ENCODE measurements at regions not wholly inside any gene's neighbourhood (a gene's known extent, or its start where the extent isn't known, plus 50 kb on each side); places are given as distances from the start of the nearest gene placed in this dataset.

DNA sequence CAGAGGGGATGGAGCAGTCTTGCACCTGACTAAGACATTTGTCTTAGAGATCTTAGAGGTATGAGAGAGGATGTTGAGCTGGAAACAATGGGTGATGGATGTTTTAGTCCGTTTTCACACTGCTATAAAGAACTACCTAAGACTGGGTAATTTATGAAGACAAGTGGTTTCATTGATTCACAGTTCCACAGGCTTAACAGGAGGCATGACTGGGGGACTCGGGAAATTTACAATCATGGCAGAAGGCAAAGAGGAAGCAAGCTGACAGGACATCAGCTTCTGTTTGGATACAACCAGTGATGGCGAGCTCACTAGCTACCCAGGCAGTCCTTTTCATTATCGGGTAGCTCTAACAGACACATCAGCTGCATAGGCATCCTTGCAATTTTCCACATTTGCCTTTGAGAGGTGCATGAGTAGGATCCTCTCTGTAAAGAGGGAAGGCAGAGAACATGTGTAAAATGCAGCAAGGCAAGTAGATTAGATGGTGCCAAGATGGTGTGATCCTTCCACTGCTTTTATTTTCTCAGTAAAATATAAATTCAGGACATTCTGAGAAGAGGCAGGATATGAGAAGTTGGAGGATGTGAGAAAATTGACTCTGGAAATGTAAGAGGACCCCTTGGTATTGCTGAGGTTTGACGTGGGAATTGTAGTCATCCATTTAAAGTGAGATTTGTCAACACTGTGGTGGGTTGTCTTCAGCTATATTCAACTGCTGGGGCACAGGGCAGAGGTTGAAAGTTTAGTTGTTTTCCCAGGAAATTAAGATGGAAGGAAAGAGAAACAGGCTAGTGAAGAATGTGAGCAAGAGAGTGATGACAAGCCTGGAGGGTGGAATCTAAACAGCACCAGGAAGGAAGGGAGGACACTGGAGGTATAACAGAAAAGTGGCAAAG lies 1140.0 kb upstream of the AUTS2 start:
- H3K27ac ChIP-seq (ENCODE audit: low read depth, low read length), result no peak overlapping the region
- H3K23ac ChIP-seq (ENCODE audit: insufficient read length), result no peak overlapping the region
- H4K20me1 ChIP-seq (replicated peaks in 1 of 2; ENCODE audit: control insufficient read depth in 1 of 2, insufficient read depth in 2 of 2, low read length in 2 of 2), result no peaks in the 10 kb centered on the region
- H3K4me2 ChIP-seq (ENCODE audit: insufficient read depth in 1 of 2, low read depth in 2 of 2, low read length in 2 of 2), result no peak overlapping the region
- no peak overlapping the region for H2BK5ac ChIP-seq (ENCODE audit: low read depth, low read length)
- H3K36me3 ChIP-seq (ENCODE audit: control insufficient read depth in 2 of 4, insufficient read depth in 4 of 4, low read length in 3 of 4), result no peaks in the 10 kb centered on the region
- FAIRE-seq (no peak), DNase-seq (ENCODE audit: low read depth in 1 of 2, low spot score in 2 of 2) (no peak)
- ChIA-PET POLR2A (ENCODE audit: partially characterized antibody) (interaction anchor here (1.0 kb wide), 1 partner anchor 13 kb away, joined by 3 read pairs; no protein-coding TSS in a partner anchor), CTCF (ENCODE audit: partially characterized antibody) (interaction anchor here (0.7 to 1.1 kb wide), 2 partner anchors 28 to 349 kb away, joined by 3 read pairs; no protein-coding TSS in a partner anchor)
- H2BK20ac ChIP-seq (ENCODE audit: low read length), result no peak overlapping the region
- H3K27me3 ChIP-seq (replicated peaks in 1 of 4; ENCODE audit: control insufficient read depth in 3 of 4, extremely low read depth in 1 of 4, insufficient read depth in 3 of 4, low read length in 3 of 4), result no peaks in the 10 kb centered on the region
- no peak overlapping the region for H3K56ac ChIP-seq (replicated peaks; ENCODE audit: insufficient read length, low read depth, low read length)
- no peak overlapping the region for H2AFZ ChIP-seq (ENCODE audit: low read length)
- no peaks in the 10 kb centered on the region; the same call in 1 of the 2 replicates for H3K79me1 ChIP-seq (ENCODE audit: low read depth, low read length)
- H3K23me2 ChIP-seq (ENCODE audit: low read depth, low read length), result peaks cover 2% of the 10 kb centered on the region; the same call in 1 of the 2 replicates
- H3K9me3 ChIP-seq (ENCODE audit: insufficient read depth in 2 of 2, low read depth in 1 of 2, low read length in 1 of 2), result no peaks in the 10 kb centered on the region
- no peak overlapping the region for H3K4ac ChIP-seq (replicated peaks; ENCODE audit: insufficient read length, low read depth, low read length)
- H2BK15ac ChIP-seq (ENCODE audit: low read length), result no peak overlapping the region
- no peak overlapping the region for H4K91ac ChIP-seq (replicated peaks; ENCODE audit: insufficient read length, low read length)
- 82% methylated on average over 5 of the region's 5 CpGs; no CpG with 5 or more reads in 1 of the 2 experiments for WGBS, 2 experiments (ENCODE audit: extremely low coverage in 1 of 2, insufficient coverage in 1 of 2, insufficient read length in 1 of 2, insufficient replicate concordance in 2 of 2, low coverage in 1 of 2, low lambda C conversion rate in 2 of 2, missing lambda C conversion rate in 1 of 2)
- H2BK12ac ChIP-seq (ENCODE audit: low read depth, low read length), result no peak overlapping the region
- no peak overlapping the region for H4K5ac ChIP-seq (ENCODE audit: insufficient read length, low read depth, low read length)
- H3K79me2 ChIP-seq (ENCODE audit: control insufficient read depth in 1 of 2, insufficient read depth in 2 of 2, low read length in 2 of 2), result no peaks in the 10 kb centered on the region
- H2AK5ac ChIP-seq (ENCODE audit: low read depth, low read length), result no peak overlapping the region
- no peak overlapping the region for H4K8ac ChIP-seq (ENCODE audit: extremely low read depth, insufficient read depth, low read length)
- no peaks in the 10 kb centered on the region for H3K4me1 ChIP-seq (replicated peaks in 1 of 4; ENCODE audit: control insufficient read depth in 3 of 4, insufficient read depth in 4 of 4, low read length in 3 of 4)
- no peak overlapping the region for H2BK120ac ChIP-seq (replicated peaks; ENCODE audit: low read depth, low read length)
- H3K9ac ChIP-seq (replicated peaks in 1 of 4; ENCODE audit: extremely low read depth in 1 of 4, low read depth in 3 of 4, low read length in 3 of 4), result no peak overlapping the region
- H3K14ac ChIP-seq (ENCODE audit: insufficient read length), result no peak overlapping the region
- no peak overlapping the region for H3K18ac ChIP-seq (ENCODE audit: extremely low read depth, low read length)
- no peak overlapping the region for H3K4me3 ChIP-seq (ENCODE audit: extremely low read depth in 1 of 4, insufficient read depth in 2 of 4, low read depth in 3 of 4, low read length in 4 of 4)
- TF ChIP-seq MAFK (IDR thresholded peaks at IDR 0.05; ENCODE audit: low read depth, low read length) (no peak), SRF (IDR thresholded peaks at IDR 0.05; ENCODE audit: low read depth, low read length) (no peak), EP300 (IDR thresholded peaks at IDR 0.05; ENCODE audit: borderline replicate concordance in 1 of 2, low read depth in 2 of 2, low read length in 2 of 2) (no peak), SP2 (IDR thresholded peaks at IDR 0.05; ENCODE audit: low read length) (no peak), HDAC2 (IDR thresholded peaks at IDR 0.05; ENCODE audit: borderline replicate concordance in 1 of 2, low read depth in 2 of 2, low read length in 2 of 2) (no peak), KDM1A (IDR thresholded peaks at IDR 0.05; ENCODE audit: borderline replicate concordance, low read length) (no peak), MAX (IDR thresholded peaks at IDR 0.05) (no peak), RAD21 (IDR thresholded peaks at IDR 0.05 in 1 of 2, conservative IDR thresholded peaks at IDR 0.05 in 1 of 2; ENCODE audit: low read depth in 2 of 2, low read length in 2 of 2) (no peak)
- TF ChIP-seq, protein P1, sequence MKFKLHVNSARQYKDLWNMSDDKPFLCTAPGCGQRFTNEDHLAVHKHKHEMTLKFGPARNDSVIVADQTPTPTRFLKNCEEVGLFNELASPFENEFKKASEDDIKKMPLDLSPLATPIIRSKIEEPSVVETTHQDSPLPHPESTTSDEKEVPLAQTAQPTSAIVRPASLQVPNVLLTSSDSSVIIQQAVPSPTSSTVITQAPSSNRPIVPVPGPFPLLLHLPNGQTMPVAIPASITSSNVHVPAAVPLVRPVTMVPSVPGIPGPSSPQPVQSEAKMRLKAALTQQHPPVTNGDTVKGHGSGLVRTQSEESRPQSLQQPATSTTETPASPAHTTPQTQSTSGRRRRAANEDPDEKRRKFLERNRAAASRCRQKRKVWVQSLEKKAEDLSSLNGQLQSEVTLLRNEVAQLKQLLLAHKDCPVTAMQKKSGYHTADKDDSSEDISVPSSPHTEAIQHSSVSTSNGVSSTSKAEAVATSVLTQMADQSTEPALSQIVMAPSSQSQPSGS (IDR thresholded peaks at IDR 0.05; ENCODE audit: low read length), result no peak

All from H1 (cell line).